ENCODE measurements at regions not wholly inside any gene's neighbourhood (a gene's known extent, or its start where the extent isn't known, plus 50 kb on each side); places are given as distances from the start of the nearest gene placed in this dataset.

DNA sequence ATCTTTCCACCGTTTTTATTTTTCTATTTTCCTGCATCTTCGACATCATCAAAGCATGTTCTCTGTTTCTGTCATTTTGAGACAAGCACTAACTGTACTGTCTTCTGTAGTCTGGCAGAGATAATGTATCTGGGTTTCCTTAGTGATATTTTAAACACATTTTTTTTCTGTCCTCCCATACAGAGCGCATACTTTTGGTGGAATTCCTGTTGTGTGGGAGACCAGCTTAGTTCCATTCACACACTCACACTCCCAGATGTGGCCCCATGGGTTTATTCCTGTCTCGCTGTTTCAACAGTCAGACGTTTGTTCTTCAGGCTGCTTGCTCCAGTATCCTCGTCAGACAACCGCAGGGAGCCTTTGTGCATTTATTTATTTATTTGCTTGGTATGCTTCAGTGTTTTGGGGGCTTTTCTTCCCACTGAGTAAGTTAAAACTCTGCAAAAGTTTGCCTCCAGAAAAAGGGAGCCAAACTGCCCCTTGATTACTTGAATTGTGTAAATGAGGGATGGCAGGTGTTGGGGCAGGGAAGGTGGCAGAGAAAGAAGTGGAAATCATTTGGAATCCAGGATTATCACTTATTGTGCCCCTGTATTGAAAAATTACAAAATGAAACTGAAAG is 456.8 kb upstream of the KLF6 start:
- Histone ChIP-seq H3K27me3 (ENCODE audit: control insufficient read depth, insufficient read depth, low read length) (no peaks in the 10 kb centered on the region), H3K27ac (ENCODE audit: low read length) (peak overlapping the region; percentile 95), H3K4me3 (ENCODE audit: low read depth in 2 of 2, low read length in 2 of 2) (peak overlapping the region; percentile 19 to 36), H3K4me1 (ENCODE audit: control insufficient read depth, insufficient read depth, low read length) (peaks cover 29% of the 10 kb centered on the region), H3K36me3 (ENCODE audit: control insufficient read depth, insufficient read depth, low read length) (no peaks in the 10 kb centered on the region), H3K9me3 (ENCODE audit: control insufficient read depth, insufficient read depth, low read depth, low read length) (peaks cover 14% of the 10 kb centered on the region; the same call in 1 of the 2 replicates)
- ChIA-PET POLR2A (no interaction called here), CTCF (no interaction called here)
- ATAC-seq (peak; percentile 86), DNase-seq (ENCODE audit: low read depth, low spot score) (peak; percentile 51)
- intact Hi-C loops (cut with micrococcal nuclease; ENCODE audit: unreplicated experiment) = no loop called here
- no TSS peak for BruUV-seq (replicated peaks)
- in situ Hi-C loops (cut with HindIII; ENCODE audit: low pct_unique_long_range_greater_than_20kb, low sequenced_read_pairs) = no loop called here
- TF ChIP-seq TCF7L2 (IDR thresholded peaks at IDR 0.05; ENCODE audit: low read depth, low read length) (peak; percentile 89), SIN3A (IDR thresholded peaks at IDR 0.05; ENCODE audit: borderline replicate concordance, insufficient read depth, low read depth, low read length) (no peak), POLR2AphosphoS5 (IDR thresholded peaks at IDR 0.05; ENCODE audit: low read depth, low read length) (peak; percentile 40; the same call in 1 of the 2 replicates)

DNA sequence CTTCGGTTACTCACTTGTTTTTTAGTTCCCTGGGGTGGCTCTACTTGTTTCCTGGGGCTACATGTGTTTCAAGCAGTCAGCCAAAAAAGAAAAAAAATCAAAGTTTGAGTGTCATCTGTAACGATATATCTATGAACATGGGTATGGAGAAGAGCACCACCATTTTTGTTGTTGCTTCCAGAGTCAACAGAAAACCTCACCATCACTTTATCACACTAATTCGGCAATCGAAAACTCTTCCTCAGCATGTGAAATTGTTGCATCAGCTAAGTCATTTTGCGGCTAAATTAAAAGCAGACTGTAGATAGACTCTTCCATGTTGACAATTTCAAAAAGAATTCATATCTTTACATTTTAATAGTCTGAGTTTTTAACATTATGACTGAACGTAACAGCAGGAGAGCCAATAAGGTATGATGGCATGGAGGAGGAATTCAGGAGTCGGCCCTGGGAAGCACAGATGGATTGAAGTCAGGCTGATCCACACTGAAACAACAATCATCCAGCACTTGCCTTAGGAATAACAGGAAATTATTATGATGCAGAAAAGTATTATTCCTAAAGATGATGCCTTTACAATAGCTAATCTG is 455.7 kb upstream of the KLF6 start:
- in situ Hi-C loops (cut with HindIII; ENCODE audit: low pct_unique_long_range_greater_than_20kb, low sequenced_read_pairs) (no loop called here), intact Hi-C loops (cut with micrococcal nuclease; ENCODE audit: unreplicated experiment) (no loop called here)
- no peaks in the 10 kb centered on the region for H3K36me3 ChIP-seq (ENCODE audit: control insufficient read depth, insufficient read depth, low read length)
- peaks cover 29% of the 10 kb centered on the region for H3K4me1 ChIP-seq (ENCODE audit: control insufficient read depth, insufficient read depth, low read length)
- no peaks in the 10 kb centered on the region for H3K27me3 ChIP-seq (ENCODE audit: control insufficient read depth, insufficient read depth, low read length)
- H3K9me3 ChIP-seq (ENCODE audit: control insufficient read depth, insufficient read depth, low read depth, low read length) = peaks cover 15% of the 10 kb centered on the region; the same call in 1 of the 2 replicates
- ATAC-seq = no peak
- no TSS peak for BruUV-seq (replicated peaks)
- ChIA-PET CTCF (no interaction called here), POLR2A (no interaction called here)
- TF ChIP-seq, protein P1, sequence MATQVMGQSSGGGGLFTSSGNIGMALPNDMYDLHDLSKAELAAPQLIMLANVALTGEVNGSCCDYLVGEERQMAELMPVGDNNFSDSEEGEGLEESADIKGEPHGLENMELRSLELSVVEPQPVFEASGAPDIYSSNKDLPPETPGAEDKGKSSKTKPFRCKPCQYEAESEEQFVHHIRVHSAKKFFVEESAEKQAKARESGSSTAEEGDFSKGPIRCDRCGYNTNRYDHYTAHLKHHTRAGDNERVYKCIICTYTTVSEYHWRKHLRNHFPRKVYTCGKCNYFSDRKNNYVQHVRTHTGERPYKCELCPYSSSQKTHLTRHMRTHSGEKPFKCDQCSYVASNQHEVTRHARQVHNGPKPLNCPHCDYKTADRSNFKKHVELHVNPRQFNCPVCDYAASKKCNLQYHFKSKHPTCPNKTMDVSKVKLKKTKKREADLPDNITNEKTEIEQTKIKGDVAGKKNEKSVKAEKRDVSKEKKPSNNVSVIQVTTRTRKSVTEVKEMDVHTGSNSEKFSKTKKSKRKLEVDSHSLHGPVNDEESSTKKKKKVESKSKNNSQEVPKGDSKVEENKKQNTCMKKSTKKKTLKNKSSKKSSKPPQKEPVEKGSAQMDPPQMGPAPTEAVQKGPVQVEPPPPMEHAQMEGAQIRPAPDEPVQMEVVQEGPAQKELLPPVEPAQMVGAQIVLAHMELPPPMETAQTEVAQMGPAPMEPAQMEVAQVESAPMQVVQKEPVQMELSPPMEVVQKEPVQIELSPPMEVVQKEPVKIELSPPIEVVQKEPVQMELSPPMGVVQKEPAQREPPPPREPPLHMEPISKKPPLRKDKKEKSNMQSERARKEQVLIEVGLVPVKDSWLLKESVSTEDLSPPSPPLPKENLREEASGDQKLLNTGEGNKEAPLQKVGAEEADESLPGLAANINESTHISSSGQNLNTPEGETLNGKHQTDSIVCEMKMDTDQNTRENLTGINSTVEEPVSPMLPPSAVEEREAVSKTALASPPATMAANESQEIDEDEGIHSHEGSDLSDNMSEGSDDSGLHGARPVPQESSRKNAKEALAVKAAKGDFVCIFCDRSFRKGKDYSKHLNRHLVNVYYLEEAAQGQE (IDR thresholded peaks at IDR 0.05; ENCODE audit: insufficient read depth in 1 of 2, low read depth in 2 of 2, low read length in 1 of 2) = no peak
- TF ChIP-seq SIN3A (IDR thresholded peaks at IDR 0.05; ENCODE audit: borderline replicate concordance, insufficient read depth, low read depth, low read length) = no peak
- TF ChIP-seq, protein P2, sequence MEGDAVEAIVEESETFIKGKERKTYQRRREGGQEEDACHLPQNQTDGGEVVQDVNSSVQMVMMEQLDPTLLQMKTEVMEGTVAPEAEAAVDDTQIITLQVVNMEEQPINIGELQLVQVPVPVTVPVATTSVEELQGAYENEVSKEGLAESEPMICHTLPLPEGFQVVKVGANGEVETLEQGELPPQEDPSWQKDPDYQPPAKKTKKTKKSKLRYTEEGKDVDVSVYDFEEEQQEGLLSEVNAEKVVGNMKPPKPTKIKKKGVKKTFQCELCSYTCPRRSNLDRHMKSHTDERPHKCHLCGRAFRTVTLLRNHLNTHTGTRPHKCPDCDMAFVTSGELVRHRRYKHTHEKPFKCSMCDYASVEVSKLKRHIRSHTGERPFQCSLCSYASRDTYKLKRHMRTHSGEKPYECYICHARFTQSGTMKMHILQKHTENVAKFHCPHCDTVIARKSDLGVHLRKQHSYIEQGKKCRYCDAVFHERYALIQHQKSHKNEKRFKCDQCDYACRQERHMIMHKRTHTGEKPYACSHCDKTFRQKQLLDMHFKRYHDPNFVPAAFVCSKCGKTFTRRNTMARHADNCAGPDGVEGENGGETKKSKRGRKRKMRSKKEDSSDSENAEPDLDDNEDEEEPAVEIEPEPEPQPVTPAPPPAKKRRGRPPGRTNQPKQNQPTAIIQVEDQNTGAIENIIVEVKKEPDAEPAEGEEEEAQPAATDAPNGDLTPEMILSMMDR (IDR thresholded peaks at IDR 0.05) = no peak
- DNase-seq (ENCODE audit: low read depth, low spot score) = peak; percentile 33
- peak overlapping the region; percentile 95 for H3K27ac ChIP-seq (ENCODE audit: low read length)
- H3K4me3 ChIP-seq (ENCODE audit: low read depth in 2 of 2, low read length in 2 of 2) = no peak overlapping the region

DNA sequence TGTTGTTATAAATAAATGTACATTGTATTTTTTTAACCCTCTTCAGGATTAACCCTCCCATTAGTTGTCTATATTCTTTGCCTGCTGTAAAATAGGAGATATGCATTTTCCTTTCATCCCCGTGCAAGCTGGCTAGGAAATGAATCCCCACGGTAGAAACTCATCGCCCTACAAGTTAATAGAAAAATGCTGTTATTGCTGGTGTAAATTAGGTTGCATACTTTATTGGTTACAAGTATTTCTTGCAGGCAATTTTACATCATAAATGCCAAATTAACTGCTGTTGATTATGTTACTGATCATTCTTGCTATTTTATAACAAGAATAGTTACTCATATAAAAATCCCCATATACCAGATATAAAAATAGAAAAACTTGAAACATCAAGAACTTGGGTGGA is 454.2 kb upstream of the KLF6 start:
- DNase-seq (ENCODE audit: low read depth, low spot score) (no peak), ATAC-seq (no peak)
- Histone ChIP-seq H3K27me3 (ENCODE audit: control insufficient read depth, insufficient read depth, low read length) (no peaks in the 10 kb centered on the region), H3K4me1 (ENCODE audit: control insufficient read depth, insufficient read depth, low read length) (peaks cover 29% of the 10 kb centered on the region), H3K9me3 (ENCODE audit: control insufficient read depth, insufficient read depth, low read depth, low read length) (peaks cover 13% of the 10 kb centered on the region; the same call in 1 of the 2 replicates), H3K36me3 (ENCODE audit: control insufficient read depth, insufficient read depth, low read length) (no peaks in the 10 kb centered on the region), H3K27ac (ENCODE audit: low read length) (peak overlapping the region; percentile 95; the same call in 1 of the 2 replicates), H3K4me3 (ENCODE audit: low read depth in 2 of 2, low read length in 2 of 2) (no peak overlapping the region)
- intact Hi-C loops (cut with micrococcal nuclease; ENCODE audit: unreplicated experiment) = no loop called here
- ChIA-PET POLR2A (no interaction called here), CTCF (no interaction called here)
- TF ChIP-seq SIN3A (IDR thresholded peaks at IDR 0.05; ENCODE audit: borderline replicate concordance, insufficient read depth, low read depth, low read length) (no peak), POLR2AphosphoS5 (IDR thresholded peaks at IDR 0.05; ENCODE audit: low read depth, low read length) (no peak), TCF7L2 (IDR thresholded peaks at IDR 0.05; ENCODE audit: low read depth, low read length) (no peak)
- TF ChIP-seq, protein P1 (IDR thresholded peaks at IDR 0.05; ENCODE audit: insufficient read depth in 1 of 2, low read depth in 2 of 2, low read length in 1 of 2) = no peak
- TF ChIP-seq, protein P2 (IDR thresholded peaks at IDR 0.05) = no peak
- in situ Hi-C loops (cut with HindIII; ENCODE audit: low pct_unique_long_range_greater_than_20kb, low sequenced_read_pairs) = no loop called here
- BruUV-seq (replicated peaks) = no TSS peak

Data from Panc1 (cell line).